HEK293T (cell line): ENCODE measurements at regions not wholly inside any gene's neighbourhood (a gene's known extent, or its start where the extent isn't known, plus 50 kb on each side); places are given as distances from the start of the nearest gene placed in this dataset.

Source experiments
- ARNT ChIP-seq: fragments of 450-650 bp; IDR thresholded peaks from 2 replicates; pipeline ENCODE4 v1.6.1; 2017; ENCODE audit warnings: mild to moderate bottlenecking
- BHLHE40 ChIP-seq: fragments of 450-650 bp; IDR thresholded peaks from 2 replicates; pipeline ENCODE4 v1.6.1; 2016; ENCODE audit warnings: mild to moderate bottlenecking, moderate library complexity, borderline replicate concordance
- ELF4 ChIP-seq: fragments of 450-650 bp; IDR thresholded peaks from 2 replicates; pipeline ENCODE4 v1.6.1; 2017; ENCODE audit warnings: antibody characterized with exemption
- FOXA1 ChIP-seq: fragments of 450-650 bp; IDR thresholded peaks from 2 replicates; pipeline ENCODE4 v1.6.1; 2016; ENCODE audit warnings: mild to moderate bottlenecking
- FOXM1 ChIP-seq: fragments of 450-650 bp; IDR thresholded peaks from 2 replicates; pipeline ENCODE4 v1.6.1; 2017; ENCODE audit warnings: mild to moderate bottlenecking, borderline replicate concordance
- HDGF ChIP-seq: fragments of 450-650 bp; IDR thresholded peaks from 2 replicates; pipeline ENCODE4 v1.6.1; 2017; ENCODE audit warnings: antibody characterized with exemption, borderline replicate concordance
- L3MBTL2 ChIP-seq: fragments of 450-650 bp; conservative IDR thresholded peaks from 2 replicates; pipeline ENCODE4 v1.6.1; 2016; ENCODE audit warnings: mild to moderate bottlenecking
- LEF1 ChIP-seq: fragments of 450-650 bp; IDR thresholded peaks from 2 replicates; pipeline ENCODE4 v1.6.1; 2017; ENCODE audit warnings: mild to moderate bottlenecking, borderline replicate concordance
- NFRKB ChIP-seq: fragments of 450-650 bp; IDR thresholded peaks from 2 replicates; pipeline ENCODE4 v1.6.1; 2016; ENCODE audit warnings: mild to moderate bottlenecking, moderate library complexity
- SP1 ChIP-seq: fragments of 450-650 bp; IDR thresholded peaks from 2 replicates; pipeline ENCODE4 v1.6.1; 2017
- SUZ12 ChIP-seq: fragments of 450-650 bp; IDR thresholded peaks from 2 replicates; pipeline ENCODE4 v1.6.1; 2016; ENCODE audit warnings: mild to moderate bottlenecking
- TARDBP ChIP-seq: fragments of 450-650 bp; IDR thresholded peaks from 2 replicates; pipeline ENCODE4 v1.6.1; 2016
- ZNF384 ChIP-seq: fragments of 450-650 bp; IDR thresholded peaks from 2 replicates; pipeline ENCODE4 v1.6.1; 2016
- TF ChIP-seq, protein P1 (sequence below): fragments of 450-650 bp; IDR thresholded peaks from 2 replicates; pipeline ENCODE4 v1.6.1; 2016

GRCh38 chr9:36504156-36504555 lies 68.5 kb upstream of the MELK start:
- no peak for TF ChIP-seq SUZ12
- TF ChIP-seq ZNF384, result no peak
- no peak for TF ChIP-seq TARDBP
- no peak for TF ChIP-seq ARNT
- no peak for TF ChIP-seq SP1
- TF ChIP-seq LEF1, result no peak
- TF ChIP-seq BHLHE40, result no peak
- no peak for TF ChIP-seq HDGF
- no peak for TF ChIP-seq NFRKB
- TF ChIP-seq, protein P1, sequence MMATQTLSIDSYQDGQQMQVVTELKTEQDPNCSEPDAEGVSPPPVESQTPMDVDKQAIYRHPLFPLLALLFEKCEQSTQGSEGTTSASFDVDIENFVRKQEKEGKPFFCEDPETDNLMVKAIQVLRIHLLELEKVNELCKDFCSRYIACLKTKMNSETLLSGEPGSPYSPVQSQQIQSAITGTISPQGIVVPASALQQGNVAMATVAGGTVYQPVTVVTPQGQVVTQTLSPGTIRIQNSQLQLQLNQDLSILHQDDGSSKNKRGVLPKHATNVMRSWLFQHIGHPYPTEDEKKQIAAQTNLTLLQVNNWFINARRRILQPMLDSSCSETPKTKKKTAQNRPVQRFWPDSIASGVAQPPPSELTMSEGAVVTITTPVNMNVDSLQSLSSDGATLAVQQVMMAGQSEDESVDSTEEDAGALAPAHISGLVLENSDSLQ, result no peak
- TF ChIP-seq L3MBTL2, result no peak
- TF ChIP-seq FOXM1, result no peak
- no peak for TF ChIP-seq FOXA1
- no peak for TF ChIP-seq ELF4
